ENCODE measurements at regions not wholly inside any gene's neighbourhood (a gene's known extent, or its start where the extent isn't known, plus 50 kb on each side); places are given as distances from the start of the nearest gene placed in this dataset.

DNA sequence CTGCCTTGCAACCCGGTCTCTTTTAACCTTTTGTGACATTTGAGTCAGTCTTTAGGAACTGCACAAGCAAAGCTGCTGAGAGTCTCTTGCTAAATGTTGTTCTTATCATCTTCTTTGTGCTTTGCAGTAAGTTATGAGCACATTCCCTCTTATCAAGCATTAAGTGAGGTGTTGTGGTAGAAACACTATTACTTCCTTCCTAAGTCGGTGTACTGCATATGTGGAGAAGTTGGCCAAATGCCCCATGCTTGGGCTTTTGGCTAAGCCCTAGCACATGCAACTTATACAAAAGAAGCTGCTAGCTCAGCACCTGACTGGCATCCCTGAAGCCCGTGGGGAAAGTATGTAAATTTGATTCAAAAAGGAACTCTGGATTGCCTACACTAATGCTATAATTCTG lies 136.5 kb upstream of the RBMS3 start:
- no peak for TF ChIP-seq EZH2 (IDR thresholded peaks at IDR 0.05; ENCODE audit: borderline replicate concordance, low read length)
- TF ChIP-seq, protein P1, sequence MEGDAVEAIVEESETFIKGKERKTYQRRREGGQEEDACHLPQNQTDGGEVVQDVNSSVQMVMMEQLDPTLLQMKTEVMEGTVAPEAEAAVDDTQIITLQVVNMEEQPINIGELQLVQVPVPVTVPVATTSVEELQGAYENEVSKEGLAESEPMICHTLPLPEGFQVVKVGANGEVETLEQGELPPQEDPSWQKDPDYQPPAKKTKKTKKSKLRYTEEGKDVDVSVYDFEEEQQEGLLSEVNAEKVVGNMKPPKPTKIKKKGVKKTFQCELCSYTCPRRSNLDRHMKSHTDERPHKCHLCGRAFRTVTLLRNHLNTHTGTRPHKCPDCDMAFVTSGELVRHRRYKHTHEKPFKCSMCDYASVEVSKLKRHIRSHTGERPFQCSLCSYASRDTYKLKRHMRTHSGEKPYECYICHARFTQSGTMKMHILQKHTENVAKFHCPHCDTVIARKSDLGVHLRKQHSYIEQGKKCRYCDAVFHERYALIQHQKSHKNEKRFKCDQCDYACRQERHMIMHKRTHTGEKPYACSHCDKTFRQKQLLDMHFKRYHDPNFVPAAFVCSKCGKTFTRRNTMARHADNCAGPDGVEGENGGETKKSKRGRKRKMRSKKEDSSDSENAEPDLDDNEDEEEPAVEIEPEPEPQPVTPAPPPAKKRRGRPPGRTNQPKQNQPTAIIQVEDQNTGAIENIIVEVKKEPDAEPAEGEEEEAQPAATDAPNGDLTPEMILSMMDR (IDR thresholded peaks at IDR 0.05; ENCODE audit: low read length): no peak
- Histone ChIP-seq H3K9ac (ENCODE audit: low read length) (peak overlapping the region; percentile 37), H3K4me3 (ENCODE audit: low read depth, low read length, poor library complexity, severe bottlenecking) (peak overlapping the region; percentile 0), H4K20me1 (ENCODE audit: insufficient read depth, low read length) (no peaks in the 10 kb centered on the region), H3K9me2 (ENCODE audit: low read depth, low read length) (no peaks in the 10 kb centered on the region), H3K36me3 (ENCODE audit: insufficient read depth, low read length) (no peaks in the 10 kb centered on the region), H3K79me2 (ENCODE audit: insufficient read depth, low read length) (no peaks in the 10 kb centered on the region), H3K4me1 (ENCODE audit: insufficient read depth, low read length, severe bottlenecking) (peaks cover 69% of the 10 kb centered on the region), H3K9me3 (ENCODE audit: low read length) (no peaks in the 10 kb centered on the region), H3K27ac (ENCODE audit: low read depth, low read length, poor library complexity, severe bottlenecking) (peak overlapping the region; percentile 93), H3K27me3 (ENCODE audit: insufficient read depth, low read length) (no peaks in the 10 kb centered on the region), H2AFZ (ENCODE audit: low read length) (no peak overlapping the region), H3F3A (ENCODE audit: insufficient read depth, low read length) (peaks cover 5% of the 10 kb centered on the region; the same call in 1 of the 2 replicates), H3K4me2 (ENCODE audit: low read length) (peak overlapping the region; percentile 49)

DNA sequence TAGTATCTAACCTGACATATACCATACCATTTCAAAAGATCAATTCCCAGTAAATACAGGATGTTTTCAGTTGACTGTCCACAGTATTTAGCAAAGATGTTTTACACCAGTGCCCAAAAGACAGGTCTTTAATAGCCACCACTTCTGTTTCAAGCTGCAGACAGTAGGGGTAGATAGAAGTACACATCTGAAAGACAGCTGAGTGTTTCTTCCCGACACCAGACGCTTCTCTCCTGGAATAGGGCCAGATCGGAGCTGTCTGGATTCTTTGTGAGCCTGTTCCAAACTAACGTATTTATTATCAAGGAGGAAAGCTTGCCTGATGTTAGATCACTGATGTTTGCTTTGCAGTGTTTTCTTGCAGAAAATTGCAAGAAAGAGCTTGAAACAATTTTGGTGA lies 136.1 kb upstream of the RBMS3 start:
- Histone ChIP-seq H2AFZ (ENCODE audit: low read length) (no peak overlapping the region), H3K4me1 (ENCODE audit: insufficient read depth, low read length, severe bottlenecking) (peaks cover 65% of the 10 kb centered on the region), H3K79me2 (ENCODE audit: insufficient read depth, low read length) (no peaks in the 10 kb centered on the region), H3K4me2 (ENCODE audit: low read length) (peak overlapping the region; percentile 49), H3K36me3 (ENCODE audit: insufficient read depth, low read length) (no peaks in the 10 kb centered on the region), H3K27me3 (ENCODE audit: insufficient read depth, low read length) (no peaks in the 10 kb centered on the region), H3F3A (ENCODE audit: insufficient read depth, low read length) (peaks cover 5% of the 10 kb centered on the region; the same call in 1 of the 2 replicates), H3K9me3 (ENCODE audit: low read length) (no peaks in the 10 kb centered on the region), H3K4me3 (ENCODE audit: low read depth, low read length, poor library complexity, severe bottlenecking) (peak overlapping the region; percentile 5), H3K9me2 (ENCODE audit: low read depth, low read length) (no peaks in the 10 kb centered on the region), H3K9ac (ENCODE audit: low read length) (peak overlapping the region; percentile 38; the same call in 1 of the 2 replicates), H3K27ac (ENCODE audit: low read depth, low read length, poor library complexity, severe bottlenecking) (peak overlapping the region; percentile 93), H4K20me1 (ENCODE audit: insufficient read depth, low read length) (no peaks in the 10 kb centered on the region)
- TF ChIP-seq, protein P1 (IDR thresholded peaks at IDR 0.05; ENCODE audit: low read length): peak; percentile 63
- TF ChIP-seq EZH2 (IDR thresholded peaks at IDR 0.05; ENCODE audit: borderline replicate concordance, low read length): no peak

DNA sequence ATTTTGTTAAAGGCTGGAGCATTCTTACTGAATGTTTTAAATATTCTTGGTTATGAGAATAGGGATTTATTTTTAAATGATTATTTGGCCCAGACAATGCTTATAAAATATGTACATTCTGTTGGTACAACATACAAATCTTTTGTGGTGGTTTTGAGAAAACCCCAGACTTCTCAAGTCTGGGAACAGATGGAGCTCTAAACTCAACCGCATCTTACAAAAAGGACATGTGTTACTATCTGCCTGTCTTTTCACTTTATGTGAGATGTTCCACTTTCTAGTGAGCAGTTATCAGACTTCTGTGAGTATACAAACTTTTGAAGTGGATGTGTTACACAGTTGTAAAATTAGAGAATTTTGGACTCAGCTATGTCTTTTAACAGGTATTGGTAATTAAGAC lies 135.5 kb upstream of the RBMS3 start:
- Histone ChIP-seq H3K27me3 (ENCODE audit: insufficient read depth, low read length) (no peaks in the 10 kb centered on the region), H3K36me3 (ENCODE audit: insufficient read depth, low read length) (no peaks in the 10 kb centered on the region), H3K9me3 (ENCODE audit: low read length) (no peaks in the 10 kb centered on the region), H3K9ac (ENCODE audit: low read length) (peak overlapping the region; percentile 38), H3K9me2 (ENCODE audit: low read depth, low read length) (no peaks in the 10 kb centered on the region), H3K4me2 (ENCODE audit: low read length) (peak overlapping the region; percentile 49), H3K4me1 (ENCODE audit: insufficient read depth, low read length, severe bottlenecking) (peaks cover 60% of the 10 kb centered on the region), H2AFZ (ENCODE audit: low read length) (no peak overlapping the region), H3K79me2 (ENCODE audit: insufficient read depth, low read length) (no peaks in the 10 kb centered on the region), H3K27ac (ENCODE audit: low read depth, low read length, poor library complexity, severe bottlenecking) (peak overlapping the region; percentile 93), H4K20me1 (ENCODE audit: insufficient read depth, low read length) (no peaks in the 10 kb centered on the region), H3K4me3 (ENCODE audit: low read depth, low read length, poor library complexity, severe bottlenecking) (peak overlapping the region; percentile 5), H3F3A (ENCODE audit: insufficient read depth, low read length) (peaks cover 5% of the 10 kb centered on the region; the same call in 1 of the 2 replicates)
- no peak for TF ChIP-seq EZH2 (IDR thresholded peaks at IDR 0.05; ENCODE audit: borderline replicate concordance, low read length)
- TF ChIP-seq, protein P1 (IDR thresholded peaks at IDR 0.05; ENCODE audit: low read length): no peak
